ENCODE measurements at regions not wholly inside any gene's neighbourhood (a gene's known extent, or its start where the extent isn't known, plus 50 kb on each side); places are given as distances from the start of the nearest gene placed in this dataset.

- TF ChIP-seq, protein P1, sequence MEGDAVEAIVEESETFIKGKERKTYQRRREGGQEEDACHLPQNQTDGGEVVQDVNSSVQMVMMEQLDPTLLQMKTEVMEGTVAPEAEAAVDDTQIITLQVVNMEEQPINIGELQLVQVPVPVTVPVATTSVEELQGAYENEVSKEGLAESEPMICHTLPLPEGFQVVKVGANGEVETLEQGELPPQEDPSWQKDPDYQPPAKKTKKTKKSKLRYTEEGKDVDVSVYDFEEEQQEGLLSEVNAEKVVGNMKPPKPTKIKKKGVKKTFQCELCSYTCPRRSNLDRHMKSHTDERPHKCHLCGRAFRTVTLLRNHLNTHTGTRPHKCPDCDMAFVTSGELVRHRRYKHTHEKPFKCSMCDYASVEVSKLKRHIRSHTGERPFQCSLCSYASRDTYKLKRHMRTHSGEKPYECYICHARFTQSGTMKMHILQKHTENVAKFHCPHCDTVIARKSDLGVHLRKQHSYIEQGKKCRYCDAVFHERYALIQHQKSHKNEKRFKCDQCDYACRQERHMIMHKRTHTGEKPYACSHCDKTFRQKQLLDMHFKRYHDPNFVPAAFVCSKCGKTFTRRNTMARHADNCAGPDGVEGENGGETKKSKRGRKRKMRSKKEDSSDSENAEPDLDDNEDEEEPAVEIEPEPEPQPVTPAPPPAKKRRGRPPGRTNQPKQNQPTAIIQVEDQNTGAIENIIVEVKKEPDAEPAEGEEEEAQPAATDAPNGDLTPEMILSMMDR (IDR thresholded peaks at IDR 0.05), result no peak
- TF ChIP-seq HMGXB4 (CRISPR knock-in tag; IDR thresholded peaks at IDR 0.05; ENCODE audit: borderline replicate concordance), result no peak
These were observed 725.2 kb upstream of the CELF2 start for GRCh38 chr10:10292501-10292900.
